Breast epithelium (tissue), 4 donors: ENCODE measurements at regions not wholly inside any gene's neighbourhood (a gene's known extent, or its start where the extent isn't known, plus 50 kb on each side); places are given as distances from the start of the nearest gene placed in this dataset.

Experiments
- DNase-seq, 2 donors: peaks; one replicate each; pipeline ENCODE4 v3.0.0-alpha.2; 2019; ENCODE audit warnings: low spot score in 2 of 2
- H3K27ac ChIP-seq, 2 donors: fragments of 200-600 bp; sonication (generic) in 1 of 2; one replicate each; pipeline ENCODE4 v1.5.1; 2016 to 2019; ENCODE audit warnings: mild to moderate bottlenecking in 1 of 2
- H3K27me3 ChIP-seq, 2 donors: fragments of 200-600 bp; sonication (generic) in 1 of 2; one replicate each; pipeline versions ENCODE4 v1.5.1 to v1.6.0; 2017 to 2019; ENCODE audit warnings: control low read depth in 1 of 2, mild to moderate bottlenecking in 1 of 2
- H3K36me3 ChIP-seq: fragments of 200-600 bp; one replicate; pipeline ENCODE4 v1.5.1; 2019
- H3K4me1 ChIP-seq, 2 donors: fragments of 200-600 bp; sonication (generic); one replicate each; pipeline ENCODE4 v1.5.1; 2016 to 2019; ENCODE audit warnings: control low read depth in 1 of 2
- H3K4me3 ChIP-seq, 3 donors: fragments of 200-600 bp; sonication (generic); 1 replicate in 2 of 3; 2 replicates in 1 of 3; pipeline ENCODE4 v1.5.1; 2016 to 2019; ENCODE audit warnings: mild to moderate bottlenecking in 3 of 3, moderate library complexity in 2 of 3
- H3K9me3 ChIP-seq, 2 donors: fragments of 200-600 bp; sonication (generic) in 1 of 2; one replicate each; pipeline ENCODE4 v1.5.1; 2016 to 2019; ENCODE audit warnings: control low read depth in 1 of 2
- CTCF ChIP-seq, 3 donors: fragments of 450-650 bp; IDR thresholded peaks; one replicate each; pipeline ENCODE4 v1.5.1; 2016 to 2017; ENCODE audit warnings: antibody characterized with exemption in 3 of 3, mild to moderate bottlenecking in 3 of 3, moderate library complexity in 3 of 3
- POLR2A ChIP-seq: fragments of 450-650 bp; IDR thresholded peaks from one replicate; pipeline ENCODE4 v1.6.1; 2016; ENCODE audit warnings: antibody characterized with exemption, mild to moderate bottlenecking, moderate library complexity
- POLR2AphosphoS5 ChIP-seq, 3 donors: sonication (generic); formaldehyde crosslinking; IDR thresholded peaks; one replicate each; pipeline ENCODE4 v1.6.1; 2017; ENCODE audit warnings: antibody characterized with exemption in 3 of 3
- intact Hi-C: fragments of 100-400 bp; cut with DNase I; formaldehyde crosslinking; loops from one replicate; pipeline ENCODE4 v1.15.1; 2023; ENCODE audit warnings: low total_unique reads

DNA sequence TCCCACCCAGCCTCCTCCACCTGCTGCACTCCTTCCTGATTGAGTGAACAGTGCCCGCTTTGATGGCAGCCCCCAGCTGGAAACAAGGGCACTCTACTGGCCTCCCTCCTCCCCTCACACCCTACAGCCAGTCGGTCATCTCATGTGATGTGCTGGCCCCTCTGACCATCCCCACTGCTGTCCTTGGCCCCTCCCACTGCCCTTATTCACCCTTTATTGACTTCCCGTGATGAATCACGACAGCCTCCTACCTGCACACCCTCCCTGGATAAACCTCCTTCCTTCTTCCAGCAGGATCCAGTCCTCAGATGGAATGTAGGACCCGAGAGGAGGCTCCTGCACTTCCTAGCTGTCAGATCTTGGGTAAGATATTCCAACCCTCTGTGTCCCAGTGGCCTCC, 186.5 kb upstream of the SH3BP4 start:
- H3K4me3 ChIP-seq = no peak overlapping the region
- no peak overlapping the region for H3K27ac ChIP-seq
- H3K27me3 ChIP-seq = no peaks in the 10 kb centered on the region
- intact Hi-C loops = no loop called here
- no peak for TF ChIP-seq POLR2AphosphoS5 (IDR thresholded peaks at IDR 0.05)
- no peak for TF ChIP-seq POLR2A
- TF ChIP-seq CTCF (IDR thresholded peaks at IDR 0.05) = no peak
- H3K36me3 ChIP-seq = no peaks in the 10 kb centered on the region
- no peak for DNase-seq
- H3K4me1 ChIP-seq = no peaks in the 10 kb centered on the region
- H3K9me3 ChIP-seq = peaks cover 4 to 5% of the 10 kb centered on the region in 2 donors

DNA sequence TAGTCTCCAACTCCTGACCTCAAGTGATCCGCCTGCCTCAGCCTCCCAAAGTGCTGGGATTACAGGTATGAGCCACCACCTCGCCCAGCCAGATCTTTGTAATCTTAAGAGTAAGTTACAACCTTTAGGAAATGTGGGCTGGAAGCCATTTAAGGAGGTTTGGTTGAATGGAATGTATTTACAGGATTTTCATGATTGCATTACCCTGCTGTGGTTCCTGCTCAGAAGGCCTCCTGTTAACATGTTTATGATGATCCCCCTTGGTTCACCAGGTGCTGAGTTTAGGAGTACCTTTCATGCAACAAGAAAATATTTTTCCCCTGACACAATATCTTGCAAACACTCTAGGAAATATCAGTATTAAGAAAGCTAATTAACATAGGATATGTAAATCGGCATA, 187.4 kb upstream of the SH3BP4 start:
- Histone ChIP-seq H3K36me3 (no peaks in the 10 kb centered on the region), H3K27me3 (no peaks in the 10 kb centered on the region), H3K4me3 (no peak overlapping the region), H3K9me3 (peaks cover 4 to 11% of the 10 kb centered on the region in 2 donors), H3K4me1 (no peaks in the 10 kb centered on the region), H3K27ac (no peak overlapping the region)
- intact Hi-C loops = loop anchor here (5.0 kb wide), 1 partner anchor 573 kb away; no protein-coding TSS in a partner anchor
- TF ChIP-seq POLR2A = no peak
- no peak for TF ChIP-seq POLR2AphosphoS5 (IDR thresholded peaks at IDR 0.05)
- no peak for TF ChIP-seq CTCF (IDR thresholded peaks at IDR 0.05)
- DNase-seq = no peak

DNA sequence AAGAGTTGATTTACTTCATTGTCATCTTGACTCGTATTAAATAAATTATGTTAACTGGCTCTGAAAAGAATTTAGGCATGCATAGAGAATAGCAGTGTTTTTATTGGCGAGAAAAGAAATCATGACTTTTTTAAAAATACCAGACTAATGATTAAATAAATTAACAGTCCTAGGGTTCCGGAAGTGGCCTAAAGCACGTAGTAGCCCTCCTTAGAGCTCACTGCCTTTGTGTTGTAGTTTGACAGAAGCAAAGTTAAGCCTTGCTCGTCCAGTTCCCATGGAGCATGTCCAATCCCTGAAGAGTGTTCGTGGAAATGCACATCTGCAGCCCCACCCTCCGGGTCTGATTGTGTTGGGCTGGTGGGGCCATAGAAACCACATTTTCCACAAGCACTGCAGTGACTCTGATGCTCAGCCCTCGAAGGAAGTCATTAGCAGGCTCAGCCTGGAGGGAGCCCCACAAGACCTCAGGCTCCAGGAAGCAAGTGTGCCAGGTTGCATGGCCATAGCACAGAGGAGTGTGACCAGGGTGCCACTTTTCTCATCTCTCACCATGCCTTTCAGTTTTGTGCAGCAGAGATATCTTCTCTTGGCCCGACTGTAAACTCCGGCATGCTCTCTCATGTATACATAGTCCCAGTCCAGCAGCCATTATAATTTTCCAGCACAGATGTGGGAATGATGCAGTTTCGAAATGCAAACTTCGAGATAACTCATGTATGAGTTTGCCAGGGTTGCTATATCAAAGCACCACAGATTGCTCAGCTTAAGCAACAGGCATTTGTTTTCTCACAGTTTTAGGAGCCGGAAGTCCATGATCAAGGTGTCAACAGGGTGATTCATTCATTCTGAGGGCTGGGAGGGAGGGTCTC, 188.6 kb upstream of the SH3BP4 start:
- H3K27ac ChIP-seq = no peak overlapping the region
- no peak for TF ChIP-seq POLR2A
- no peak for TF ChIP-seq CTCF (IDR thresholded peaks at IDR 0.05)
- TF ChIP-seq POLR2AphosphoS5 (IDR thresholded peaks at IDR 0.05) = no peak
- H3K27me3 ChIP-seq = no peaks in the 10 kb centered on the region
- no peaks in the 10 kb centered on the region for H3K36me3 ChIP-seq
- peaks cover 4 to 11% of the 10 kb centered on the region in 2 donors for H3K9me3 ChIP-seq
- H3K4me1 ChIP-seq = no peaks in the 10 kb centered on the region
- no peak overlapping the region for H3K4me3 ChIP-seq
- intact Hi-C loops = loop anchor here (5.0 kb wide), 1 partner anchor 574 kb away; no protein-coding TSS in a partner anchor
- no peak for DNase-seq

DNA sequence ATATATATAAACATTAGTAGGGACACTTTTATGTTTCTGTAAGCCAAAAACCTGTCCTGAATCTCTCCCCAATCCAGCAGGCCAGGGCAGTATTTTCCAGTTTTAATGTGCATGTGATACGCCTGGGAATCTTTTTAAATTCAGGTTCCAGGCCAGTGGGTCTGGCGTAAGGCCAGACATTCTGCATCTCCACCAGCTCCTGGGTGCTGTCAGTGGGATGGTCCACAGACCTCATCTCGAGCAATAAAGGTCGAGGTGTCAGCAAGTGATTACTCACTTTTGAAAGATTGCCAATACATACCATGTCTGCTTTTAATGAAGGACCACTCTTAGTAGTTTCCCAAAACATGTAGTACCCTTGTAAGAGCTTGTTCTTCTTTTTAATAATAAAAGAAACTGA, 189.9 kb upstream of the SH3BP4 start:
- intact Hi-C loops = loop anchor here (5.0 kb wide), 1 partner anchor 575 kb away; no protein-coding TSS in a partner anchor
- H3K27ac ChIP-seq = no peak overlapping the region

More for the DNA sequence above, 189.9 kb upstream of the SH3BP4 start:
- Histone ChIP-seq H3K9me3 (peaks cover 4 to 11% of the 10 kb centered on the region in 2 donors), H3K4me1 (no peaks in the 10 kb centered on the region), H3K4me3 (no peak overlapping the region), H3K27me3 (no peaks in the 10 kb centered on the region), H3K36me3 (no peaks in the 10 kb centered on the region)
- DNase-seq = no peak
- TF ChIP-seq POLR2AphosphoS5 (IDR thresholded peaks at IDR 0.05) = no peak
- no peak for TF ChIP-seq POLR2A
- TF ChIP-seq CTCF (IDR thresholded peaks at IDR 0.05) = no peak
